Panc1 (cell line): ENCODE measurements at regions not wholly inside any gene's neighbourhood (a gene's known extent, or its start where the extent isn't known, plus 50 kb on each side); places are given as distances from the start of the nearest gene placed in this dataset.

Experiments used
- ATAC-seq: fragments of 200-7000 bp; cut with Tn5 transposase; 2 replicates; pipeline ENCODE4 v1.9.1; 2020; ENCODE audit warnings: mild to moderate bottlenecking, moderate library complexity
- BruUV-seq: library from RNA; stranded (reverse); fragments of 400-500 nt; replicated peaks from 2 replicates; lab custom pipeline; 2021; lab: Mats Ljungman, UMichigan
- CTCF ChIA-PET: fragments of 300-600 bp; sonication (Branson Sonifier 250); formaldehyde crosslinking; loops from one replicate; lab custom pipeline; 2022; ENCODE audit warnings: antibody characterized with exemption; lab: Charles Lee
- POLR2A ChIA-PET: fragments of 300-600 bp; sonication (Branson Sonifier 250); formaldehyde crosslinking; loops from one replicate; lab custom pipeline; 2022; ENCODE audit warnings: antibody characterized with exemption; lab: Charles Lee
- DNase-seq: peaks from one replicate; pipeline ENCODE4 v3.0.0-alpha.2; 2010; ENCODE audit warnings: low read depth, low spot score
- H3K27ac ChIP-seq: 2 replicates; pipeline ENCODE4 v1.5.1; 2011; ENCODE audit warnings: mild to moderate bottlenecking, low read length, inconsistent platforms
- H3K27me3 ChIP-seq: fragments of 200-500 bp; sonication (Bioruptor generic); 2 replicates; pipeline ENCODE4 v1.6.0; 2014; ENCODE audit warnings: low read length, inconsistent platforms; ENCODE audit not compliant: control insufficient read depth, insufficient read depth
- H3K36me3 ChIP-seq: fragments of 200-500 bp; sonication (Bioruptor generic); 2 replicates; pipeline ENCODE4 v1.5.1; 2014; ENCODE audit warnings: inconsistent platforms, mild to moderate bottlenecking, low read length, moderate library complexity; ENCODE audit not compliant: control insufficient read depth, insufficient read depth
- H3K4me1 ChIP-seq: 2 replicates; pipeline ENCODE4 v1.5.1; 2011; ENCODE audit warnings: inconsistent platforms, mild to moderate bottlenecking, low read length, moderate library complexity; ENCODE audit not compliant: control insufficient read depth, insufficient read depth
- H3K4me3 ChIP-seq, 2 experiments: 2 replicates each; pipeline ENCODE4 v1.5.1; 2011 to 2012; ENCODE audit warnings: low read depth in 2 of 2, low read length in 2 of 2, mild to moderate bottlenecking in 2 of 2, inconsistent platforms in 1 of 2, moderate library complexity in 1 of 2
- H3K9me3 ChIP-seq: fragments of 200-500 bp; sonication (Bioruptor generic); 2 replicates; pipeline ENCODE4 v1.5.1; 2014; ENCODE audit warnings: low read depth, mild to moderate bottlenecking, inconsistent platforms, low read length, moderate library complexity; ENCODE audit not compliant: control insufficient read depth, insufficient read depth
- POLR2AphosphoS5 ChIP-seq: IDR thresholded peaks from 2 replicates; pipeline ENCODE4 v1.6.1; 2012; ENCODE audit warnings: mild to moderate bottlenecking, low read depth, low read length, moderate library complexity
- SIN3A ChIP-seq: IDR thresholded peaks from 2 replicates; pipeline ENCODE4 v1.6.1; 2012; ENCODE audit warnings: low read depth, mild to moderate bottlenecking, low read length, moderate library complexity, borderline replicate concordance; ENCODE audit not compliant: insufficient read depth
- TCF7L2 ChIP-seq: IDR thresholded peaks from 2 replicates; pipeline ENCODE4 v1.6.1; 2011; ENCODE audit warnings: mild to moderate bottlenecking, low read depth, low read length, inconsistent platforms
- in situ Hi-C: cut with HindIII; loops from 2 replicates; pipeline ENCODE4 v1.10.0; 2016; ENCODE audit warnings: low sequenced_read_pairs, low pct_unique_long_range_greater_than_20kb
- intact Hi-C: fragments of 100-400 bp; cut with micrococcal nuclease; formaldehyde crosslinking; loops from one replicate; pipeline ENCODE4 v1.10.0; 2022; ENCODE audit not compliant: unreplicated experiment
- TF ChIP-seq, protein P1 (sequence below), 2 experiments: IDR thresholded peaks; 2 replicates each; pipeline ENCODE4 v1.6.1; 2011 to 2012; ENCODE audit warnings: low read depth in 2 of 2, control low read depth in 1 of 2, low read length in 1 of 2, mild to moderate bottlenecking in 1 of 2, moderate library complexity in 1 of 2; ENCODE audit not compliant: insufficient read depth in 1 of 2
- TF ChIP-seq, protein P2 (sequence below): fragments of 450-650 bp; IDR thresholded peaks from 2 replicates; pipeline ENCODE4 v1.5.1; 2017; ENCODE audit warnings: mild to moderate bottlenecking

DNA sequence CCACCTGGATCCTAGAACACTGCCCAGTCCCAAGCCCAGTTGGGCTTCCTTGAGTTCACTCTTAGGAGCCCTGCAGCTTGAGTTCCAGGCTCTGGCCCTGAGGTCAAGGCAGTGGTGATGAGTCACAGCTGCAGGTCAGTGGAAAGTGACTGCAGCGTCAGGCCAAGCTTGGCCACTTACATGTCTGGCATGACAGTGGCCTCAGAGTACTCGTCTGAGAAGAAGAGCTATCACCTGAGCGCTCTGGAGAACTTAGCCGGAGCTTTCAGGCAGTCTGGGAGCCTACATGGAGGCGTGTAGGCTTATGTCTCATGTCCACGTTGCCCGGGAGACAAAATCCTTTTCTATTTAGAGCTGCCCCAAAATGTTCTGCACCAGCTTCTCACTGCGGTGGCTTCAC, 75.6 kb downstream of the ARL6IP4 start:
- ChIA-PET CTCF (no interaction called here), POLR2A (interaction anchor here (0.6 kb wide), 1 partner anchor 72 kb away, joined by 6 read pairs; no protein-coding TSS in a partner anchor)
- TF ChIP-seq TCF7L2 (no peak), SIN3A (no peak), POLR2AphosphoS5 (no peak)
- TF ChIP-seq, protein P1, sequence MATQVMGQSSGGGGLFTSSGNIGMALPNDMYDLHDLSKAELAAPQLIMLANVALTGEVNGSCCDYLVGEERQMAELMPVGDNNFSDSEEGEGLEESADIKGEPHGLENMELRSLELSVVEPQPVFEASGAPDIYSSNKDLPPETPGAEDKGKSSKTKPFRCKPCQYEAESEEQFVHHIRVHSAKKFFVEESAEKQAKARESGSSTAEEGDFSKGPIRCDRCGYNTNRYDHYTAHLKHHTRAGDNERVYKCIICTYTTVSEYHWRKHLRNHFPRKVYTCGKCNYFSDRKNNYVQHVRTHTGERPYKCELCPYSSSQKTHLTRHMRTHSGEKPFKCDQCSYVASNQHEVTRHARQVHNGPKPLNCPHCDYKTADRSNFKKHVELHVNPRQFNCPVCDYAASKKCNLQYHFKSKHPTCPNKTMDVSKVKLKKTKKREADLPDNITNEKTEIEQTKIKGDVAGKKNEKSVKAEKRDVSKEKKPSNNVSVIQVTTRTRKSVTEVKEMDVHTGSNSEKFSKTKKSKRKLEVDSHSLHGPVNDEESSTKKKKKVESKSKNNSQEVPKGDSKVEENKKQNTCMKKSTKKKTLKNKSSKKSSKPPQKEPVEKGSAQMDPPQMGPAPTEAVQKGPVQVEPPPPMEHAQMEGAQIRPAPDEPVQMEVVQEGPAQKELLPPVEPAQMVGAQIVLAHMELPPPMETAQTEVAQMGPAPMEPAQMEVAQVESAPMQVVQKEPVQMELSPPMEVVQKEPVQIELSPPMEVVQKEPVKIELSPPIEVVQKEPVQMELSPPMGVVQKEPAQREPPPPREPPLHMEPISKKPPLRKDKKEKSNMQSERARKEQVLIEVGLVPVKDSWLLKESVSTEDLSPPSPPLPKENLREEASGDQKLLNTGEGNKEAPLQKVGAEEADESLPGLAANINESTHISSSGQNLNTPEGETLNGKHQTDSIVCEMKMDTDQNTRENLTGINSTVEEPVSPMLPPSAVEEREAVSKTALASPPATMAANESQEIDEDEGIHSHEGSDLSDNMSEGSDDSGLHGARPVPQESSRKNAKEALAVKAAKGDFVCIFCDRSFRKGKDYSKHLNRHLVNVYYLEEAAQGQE (IDR thresholded peaks at IDR 0.05; ENCODE audit: insufficient read depth in 1 of 2, low read depth in 2 of 2, low read length in 1 of 2), result no peak
- TF ChIP-seq, protein P2, sequence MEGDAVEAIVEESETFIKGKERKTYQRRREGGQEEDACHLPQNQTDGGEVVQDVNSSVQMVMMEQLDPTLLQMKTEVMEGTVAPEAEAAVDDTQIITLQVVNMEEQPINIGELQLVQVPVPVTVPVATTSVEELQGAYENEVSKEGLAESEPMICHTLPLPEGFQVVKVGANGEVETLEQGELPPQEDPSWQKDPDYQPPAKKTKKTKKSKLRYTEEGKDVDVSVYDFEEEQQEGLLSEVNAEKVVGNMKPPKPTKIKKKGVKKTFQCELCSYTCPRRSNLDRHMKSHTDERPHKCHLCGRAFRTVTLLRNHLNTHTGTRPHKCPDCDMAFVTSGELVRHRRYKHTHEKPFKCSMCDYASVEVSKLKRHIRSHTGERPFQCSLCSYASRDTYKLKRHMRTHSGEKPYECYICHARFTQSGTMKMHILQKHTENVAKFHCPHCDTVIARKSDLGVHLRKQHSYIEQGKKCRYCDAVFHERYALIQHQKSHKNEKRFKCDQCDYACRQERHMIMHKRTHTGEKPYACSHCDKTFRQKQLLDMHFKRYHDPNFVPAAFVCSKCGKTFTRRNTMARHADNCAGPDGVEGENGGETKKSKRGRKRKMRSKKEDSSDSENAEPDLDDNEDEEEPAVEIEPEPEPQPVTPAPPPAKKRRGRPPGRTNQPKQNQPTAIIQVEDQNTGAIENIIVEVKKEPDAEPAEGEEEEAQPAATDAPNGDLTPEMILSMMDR, result no peak
- no peak overlapping the region for H3K4me3 ChIP-seq
- in situ Hi-C loops (no loop called here), intact Hi-C loops (no loop called here)
- peaks cover 21% of the 10 kb centered on the region for H3K4me1 ChIP-seq
- H3K9me3 ChIP-seq, result no peaks in the 10 kb centered on the region
- no TSS peak for BruUV-seq
- no peak for DNase-seq
- H3K36me3 ChIP-seq, result no peaks in the 10 kb centered on the region
- ATAC-seq, result peak; percentile 82
- H3K27ac ChIP-seq, result no peak overlapping the region
- no peaks in the 10 kb centered on the region for H3K27me3 ChIP-seq

DNA sequence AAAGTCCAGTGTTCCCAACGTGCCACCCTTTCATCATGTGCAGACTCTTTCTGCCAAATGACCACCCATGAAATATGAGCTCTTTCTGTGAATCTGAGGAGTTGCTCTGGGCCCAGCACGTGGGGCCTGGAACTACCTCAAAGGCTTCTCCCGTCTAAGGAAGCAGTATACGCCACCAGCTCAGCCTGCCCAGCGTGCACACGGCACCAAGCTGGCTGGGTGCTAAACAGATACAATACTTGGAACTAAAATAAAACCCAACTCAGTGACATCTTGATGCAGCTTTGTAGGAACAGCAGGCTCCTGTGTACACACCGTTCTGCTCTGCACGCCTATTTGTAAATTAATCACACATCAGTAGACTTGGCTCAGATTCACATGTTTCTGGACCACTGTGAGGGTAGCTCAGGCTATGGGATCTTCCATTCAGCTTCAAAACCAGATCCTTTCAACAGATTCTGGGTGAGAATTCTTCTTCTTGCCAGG, 74.8 kb downstream of the ARL6IP4 start:
- Histone ChIP-seq H3K36me3 (no peaks in the 10 kb centered on the region), H3K4me1 (peaks cover 21% of the 10 kb centered on the region), H3K4me3 (no peak overlapping the region), H3K9me3 (no peaks in the 10 kb centered on the region), H3K27ac (no peak overlapping the region), H3K27me3 (no peaks in the 10 kb centered on the region)
- BruUV-seq, result no TSS peak
- no peak for ATAC-seq
- CTCF ChIA-PET, result no interaction called here
- POLR2A ChIA-PET, result no interaction called here
- TF ChIP-seq SIN3A (no peak), TCF7L2 (no peak), POLR2AphosphoS5 (no peak)
- TF ChIP-seq, protein P1 (IDR thresholded peaks at IDR 0.05; ENCODE audit: insufficient read depth in 1 of 2, low read depth in 2 of 2, low read length in 1 of 2), result no peak
- TF ChIP-seq, protein P2, result no peak
- no peak for DNase-seq
- in situ Hi-C loops, result no loop called here
- intact Hi-C loops, result no loop called here
